K562 (cell line): ENCODE measurements at regions not wholly inside any gene's neighbourhood (a gene's known extent, or its start where the extent isn't known, plus 50 kb on each side); places are given as distances from the start of the nearest gene placed in this dataset.

ENCODE experiments used
- ATAC-seq: fragments of 200-7000 bp; cut with Tn5 transposase; 3 replicates; pipeline ENCODE4 v1.9.1; 2020; ENCODE audit warnings: moderate library complexity
- BruUV-seq: library from RNA; stranded (reverse); fragments of 400-500 nt; replicated peaks from 2 replicates; lab custom pipeline; 2021; lab: Mats Ljungman, UMichigan
- CTCF ChIA-PET: fragments of 300-600 bp; formaldehyde crosslinking; extraction: SDS; loops from one replicate; lab custom pipeline; 2021; ENCODE audit warnings: low intra/inter-chr PET ratio; lab: Yijun Ruan, JAX
- POLR2A ChIA-PET: fragments of 300-600, 350-650 bp; sonication (Branson Sonifier 250); formaldehyde crosslinking; extraction: SDS; loops from one replicate; lab custom pipeline; 2021; ENCODE audit warnings: antibody characterized with exemption, inconsistent platforms; lab: Yijun Ruan, JAX
- DNase-seq, 4 experiments: peaks; one replicate each; pipeline versions ENCODE4 v3.0.0 to v3.0.0-alpha.2; 2011 to 2018; ENCODE audit warnings: low spot score in 3 of 4, mixed read lengths in 3 of 4; ENCODE audit errors: extremely low read depth in 1 of 4
- FAIRE-seq: peaks from 2 replicates; lab custom pipeline; 2011; peaks lifted over from hg19 to GRCh38; lab: Jason Lieb, UNC
- H2AFZ ChIP-seq: 2 replicates; pipeline ENCODE4 v1.6.0; 2011; ENCODE audit warnings: low read depth, low read length, control low read depth, inconsistent platforms
- H3K27ac ChIP-seq: fragments of 200-600 bp; 3 replicates; pipeline ENCODE4 v1.8.0; 2011; ENCODE audit warnings: low read depth, mild to moderate bottlenecking, control low read depth, inconsistent platforms, low read length, moderate library complexity, mixed read lengths; ENCODE audit errors: extremely low read depth
- H3K27me3 ChIP-seq, 2 experiments: fragments of 300-600 bp in 1 of 2; 2 replicates in 1 of 2; 3 replicates in 1 of 2; pipeline versions ENCODE4 v1.6.0 to v1.8.0; 2011; ENCODE audit warnings: inconsistent platforms in 2 of 2, low read length in 2 of 2, mild to moderate bottlenecking in 1 of 2, mixed read lengths in 1 of 2, moderate library complexity in 1 of 2; ENCODE audit not compliant: control insufficient read depth in 2 of 2, insufficient read depth in 2 of 2
- H3K36me3 ChIP-seq: fragments of 300-600 bp; 3 replicates; pipeline ENCODE4 v1.8.0; 2011; ENCODE audit warnings: mild to moderate bottlenecking, low read length, inconsistent platforms; ENCODE audit not compliant: control insufficient read depth, insufficient read depth
- H3K4me1 ChIP-seq, 2 experiments: fragments of 200-600 bp in 1 of 2; replicated peaks in 1 of 2; 2 replicates in 1 of 2; 3 replicates in 1 of 2; pipeline versions ENCODE4 v1.5.1 to v1.8.0; 2011; ENCODE audit warnings: inconsistent platforms in 2 of 2, low read length in 2 of 2, mild to moderate bottlenecking in 1 of 2, mixed read lengths in 1 of 2, moderate library complexity in 1 of 2; ENCODE audit not compliant: control insufficient read depth in 2 of 2, insufficient read depth in 2 of 2
- H3K4me2 ChIP-seq: 2 replicates; pipeline ENCODE4 v1.6.1; 2011; ENCODE audit warnings: low read length, control low read depth, inconsistent platforms, mixed read lengths; ENCODE audit not compliant: insufficient read depth
- H3K4me3 ChIP-seq: fragments of 200-600 bp; sonication (generic), shearing (Covaris generic); 2 replicates; pipeline ENCODE4 v1.5.1; 2016; ENCODE audit warnings: control low read depth, inconsistent platforms
- H3K79me2 ChIP-seq: fragments of 200-600 bp; 3 replicates; pipeline ENCODE4 v1.8.0; 2011; ENCODE audit warnings: low read length, inconsistent platforms; ENCODE audit not compliant: control insufficient read depth, insufficient read depth
- H3K9ac ChIP-seq, 2 experiments: 2 replicates each; pipeline versions ENCODE4 v1.6.0 to v1.6.1; 2011; ENCODE audit warnings: low read depth in 2 of 2, low read length in 2 of 2, control low read depth in 1 of 2, inconsistent platforms in 1 of 2, mild to moderate bottlenecking in 1 of 2, mixed read lengths in 1 of 2; ENCODE audit not compliant: insufficient read depth in 1 of 2
- H3K9me1 ChIP-seq: one replicate; pipeline ENCODE4 v1.6.0; 2011; ENCODE audit warnings: inconsistent platforms, mild to moderate bottlenecking, low read length, moderate library complexity; ENCODE audit not compliant: control insufficient read depth, insufficient read depth
- H3K9me3 ChIP-seq: replicated peaks from 2 replicates; pipeline ENCODE4 v1.5.1; 2011; ENCODE audit warnings: low read depth, low read length, inconsistent platforms; ENCODE audit not compliant: control insufficient read depth, insufficient read depth
- H4K20me1 ChIP-seq: replicated peaks from 2 replicates; pipeline ENCODE4 v1.6.1; 2011; ENCODE audit warnings: low read length, inconsistent platforms, mixed read lengths; ENCODE audit not compliant: control insufficient read depth, insufficient read depth
- CBFA2T3 ChIP-seq: fragments of 450-650 bp; IDR thresholded peaks from 2 replicates; pipeline ENCODE4 v1.6.1; 2017
- CEBPB ChIP-seq: fragments of 450-650 bp; IDR thresholded peaks from 2 replicates; pipeline ENCODE4 v1.6.1; 2016; ENCODE audit warnings: missing genetic modification characterization, missing compliant biosample characterization
- CTCF ChIP-seq, 3 experiments: IDR thresholded peaks in 2 of 3; conservative IDR thresholded peaks in 1 of 3; 2 replicates each; pipeline ENCODE4 v1.5.1; 2011 to 2012; ENCODE audit warnings: low read length in 3 of 3, mild to moderate bottlenecking in 3 of 3, control low read depth in 2 of 3, improper control_type of control experiment in 1 of 3, inconsistent platforms in 1 of 3, low read depth in 1 of 3, mixed read lengths in 1 of 3, moderate library complexity in 1 of 3; ENCODE audit not compliant: insufficient read depth in 2 of 3
- FOXA3 ChIP-seq, 2 experiments: fragments of 450-650 bp in 1 of 2; sonication (generic) in 1 of 2; formaldehyde crosslinking; IDR thresholded peaks in 1 of 2; conservative IDR thresholded peaks in 1 of 2; 2 replicates each; pipeline versions ENCODE4 v1.4.0 to v1.8.0; 2020 to 2022; ENCODE audit warnings: mild to moderate bottlenecking in 2 of 2, missing genetic modification reagents in 1 of 2
- KLF6 ChIP-seq: fragments of 250-450 bp; sonication (Bioruptor Pico); IDR thresholded peaks from 2 replicates; pipeline ENCODE4 v1.4.0; 2020; ENCODE audit warnings: mild to moderate bottlenecking, moderate library complexity, borderline replicate concordance
- NONO ChIP-seq, 2 experiments: fragments of 200-400 bp in 1 of 2; fragments of 450-650 bp in 1 of 2; formaldehyde crosslinking in 1 of 2; IDR thresholded peaks; 2 replicates each; pipeline ENCODE4 v1.6.1; 2017; ENCODE audit warnings: low read depth in 2 of 2, mild to moderate bottlenecking in 2 of 2, moderate library complexity in 2 of 2, low read length in 1 of 2
- NR2C1 ChIP-seq, 2 experiments: fragments of 450-650 bp; IDR thresholded peaks; 2 replicates each; pipeline ENCODE4 v1.6.1; 2017; ENCODE audit warnings: mild to moderate bottlenecking in 2 of 2, antibody characterized with exemption in 1 of 2, inconsistent platforms in 1 of 2, missing compliant biosample characterization in 1 of 2, missing genetic modification characterization in 1 of 2
- PHF8 ChIP-seq: fragments of 200-600 bp; sonication (generic); IDR thresholded peaks from 2 replicates; pipeline ENCODE4 v1.6.1; 2012; ENCODE audit warnings: mixed run types, mild to moderate bottlenecking, inconsistent platforms, low read length, moderate library complexity, borderline replicate concordance
- PKNOX1 ChIP-seq: fragments of 450-650 bp; IDR thresholded peaks from 2 replicates; pipeline ENCODE4 v1.6.1; 2016
- SIX5 ChIP-seq, 2 experiments: IDR thresholded peaks; 2 replicates each; pipeline ENCODE4 v1.6.1; 2011; ENCODE audit warnings: low read length in 2 of 2, borderline replicate concordance in 1 of 2, low read depth in 1 of 2, mild to moderate bottlenecking in 1 of 2, moderate library complexity in 1 of 2; ENCODE audit not compliant: insufficient read depth in 1 of 2
- TEAD1 ChIP-seq, 2 experiments: fragments of 450-650 bp in 1 of 2; sonication (generic) in 1 of 2; formaldehyde crosslinking; IDR thresholded peaks; 2 replicates each; pipeline versions ENCODE4 v1.4.0 to v1.8.0; 2020 to 2022; ENCODE audit warnings: mild to moderate bottlenecking in 2 of 2, missing genetic modification reagents in 1 of 2
- USF2 ChIP-seq: sonication (generic); formaldehyde crosslinking; IDR thresholded peaks from 2 replicates; pipeline ENCODE4 v1.5.0; 2020; ENCODE audit warnings: missing genetic modification reagents
- ZNF830 ChIP-seq: fragments of 250-450 bp; sonication (Bioruptor Pico); IDR thresholded peaks from 2 replicates; pipeline ENCODE4 v1.5.0; 2021; ENCODE audit warnings: mild to moderate bottlenecking
- WGBS: fragments of 100-300 bp; shearing (Covaris generic); methylation state at CpG from one replicate; pipeline ENCODE4 v1.1.6; 2016; ENCODE audit warnings: low coverage, mixed read lengths; ENCODE audit not compliant: insufficient coverage; ENCODE audit errors: missing lambda C conversion rate; 5-methylcytosine and 5-hydroxymethylcytosine counted together
- in situ Hi-C: fragments of 300-500 bp; cut with MboI; formaldehyde crosslinking; loops from 4 replicates; pipeline ENCODE4 v1.15.0; 2018; ENCODE audit warnings: inconsistent platforms, mixed read lengths
- intact Hi-C: fragments of 100-400 bp; cut with micrococcal nuclease; formaldehyde crosslinking; loops from 2 replicates; pipeline ENCODE4 v1.14.2; 2022
- TF ChIP-seq, protein P1 (sequence below): fragments of 450-650 bp; formaldehyde crosslinking; IDR thresholded peaks from 2 replicates; pipeline ENCODE4 v1.4.0; 2020; ENCODE audit warnings: mild to moderate bottlenecking
- TF ChIP-seq, protein P2 (sequence below): fragments of 250-450 bp; sonication (Bioruptor Pico); IDR thresholded peaks from 2 replicates; pipeline ENCODE4 v1.8.0; 2021; ENCODE audit warnings: moderate library complexity, mild to moderate bottlenecking, inconsistent platforms

DNA sequence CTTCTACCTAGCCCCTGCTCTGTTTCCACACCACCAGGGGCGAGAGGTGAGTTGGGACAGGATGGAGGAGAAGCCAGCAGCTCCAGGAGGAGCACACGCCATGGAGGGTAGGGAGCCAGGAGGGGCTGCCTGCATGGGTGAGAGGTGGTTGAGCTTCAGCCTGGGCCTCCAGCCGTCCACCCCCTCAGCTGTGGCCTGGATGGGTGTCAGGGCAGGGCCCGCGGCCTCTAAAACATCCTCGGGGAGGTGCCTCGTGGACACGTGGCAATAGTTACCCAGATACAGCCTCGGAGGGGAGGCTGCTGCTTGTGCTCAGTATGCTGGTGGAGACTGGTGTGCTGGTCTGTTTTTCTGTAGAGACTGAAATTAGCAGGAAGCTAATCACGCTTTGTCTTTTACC is 104.7 kb upstream of the GSE1 start:
- no peak overlapping the region for H3K27ac ChIP-seq
- no peak for TF ChIP-seq CEBPB
- TF ChIP-seq, protein P1, sequence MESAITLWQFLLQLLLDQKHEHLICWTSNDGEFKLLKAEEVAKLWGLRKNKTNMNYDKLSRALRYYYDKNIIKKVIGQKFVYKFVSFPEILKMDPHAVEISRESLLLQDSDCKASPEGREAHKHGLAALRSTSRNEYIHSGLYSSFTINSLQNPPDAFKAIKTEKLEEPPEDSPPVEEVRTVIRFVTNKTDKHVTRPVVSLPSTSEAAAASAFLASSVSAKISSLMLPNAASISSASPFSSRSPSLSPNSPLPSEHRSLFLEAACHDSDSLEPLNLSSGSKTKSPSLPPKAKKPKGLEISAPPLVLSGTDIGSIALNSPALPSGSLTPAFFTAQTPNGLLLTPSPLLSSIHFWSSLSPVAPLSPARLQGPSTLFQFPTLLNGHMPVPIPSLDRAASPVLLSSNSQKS (CRISPR knock-in tag) = no peak
- TF ChIP-seq ZNF830 (CRISPR knock-in tag) = no peak
- no peak for TF ChIP-seq TEAD1 (CRISPR knock-in tag; IDR thresholded peaks at IDR 0.05)
- no peak for TF ChIP-seq NR2C1 (IDR thresholded peaks at IDR 0.05)
- no peak for TF ChIP-seq NR2C1 (tag; IDR thresholded peaks at IDR 0.05)
- TF ChIP-seq PKNOX1 = no peak
- TF ChIP-seq, protein P2, sequence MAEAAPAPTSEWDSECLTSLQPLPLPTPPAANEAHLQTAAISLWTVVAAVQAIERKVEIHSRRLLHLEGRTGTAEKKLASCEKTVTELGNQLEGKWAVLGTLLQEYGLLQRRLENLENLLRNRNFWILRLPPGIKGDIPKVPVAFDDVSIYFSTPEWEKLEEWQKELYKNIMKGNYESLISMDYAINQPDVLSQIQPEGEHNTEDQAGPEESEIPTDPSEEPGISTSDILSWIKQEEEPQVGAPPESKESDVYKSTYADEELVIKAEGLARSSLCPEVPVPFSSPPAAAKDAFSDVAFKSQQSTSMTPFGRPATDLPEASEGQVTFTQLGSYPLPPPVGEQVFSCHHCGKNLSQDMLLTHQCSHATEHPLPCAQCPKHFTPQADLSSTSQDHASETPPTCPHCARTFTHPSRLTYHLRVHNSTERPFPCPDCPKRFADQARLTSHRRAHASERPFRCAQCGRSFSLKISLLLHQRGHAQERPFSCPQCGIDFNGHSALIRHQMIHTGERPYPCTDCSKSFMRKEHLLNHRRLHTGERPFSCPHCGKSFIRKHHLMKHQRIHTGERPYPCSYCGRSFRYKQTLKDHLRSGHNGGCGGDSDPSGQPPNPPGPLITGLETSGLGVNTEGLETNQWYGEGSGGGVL (CRISPR knock-in tag) = no peak
- no peak for TF ChIP-seq NONO (IDR thresholded peaks at IDR 0.05; ENCODE audit: low read depth in 2 of 2, low read length in 1 of 2)
- TF ChIP-seq CTCF (IDR thresholded peaks at IDR 0.05 in 2 of 3, conservative IDR thresholded peaks at IDR 0.05 in 1 of 3; ENCODE audit: insufficient read depth in 2 of 3, low read depth in 1 of 3, low read length in 3 of 3) = no peak
- no peak for TF ChIP-seq PHF8
- no peak for TF ChIP-seq CBFA2T3
- no peak for TF ChIP-seq KLF6
- no peak for TF ChIP-seq SIX5 (IDR thresholded peaks at IDR 0.05; ENCODE audit: borderline replicate concordance in 1 of 2, insufficient read depth in 1 of 2, low read depth in 1 of 2, low read length in 2 of 2)
- TF ChIP-seq FOXA3 (CRISPR knock-in tag; conservative IDR thresholded peaks at IDR 0.05 in 1 of 2, IDR thresholded peaks at IDR 0.05 in 1 of 2) = no peak
- TF ChIP-seq USF2 (CRISPR knock-in tag) = no peak
- H3K79me2 ChIP-seq = no peaks in the 10 kb centered on the region
- ATAC-seq = no peak
- no peak for DNase-seq
- no peaks in the 10 kb centered on the region for H3K9me1 ChIP-seq
- no peak for FAIRE-seq
- in situ Hi-C loops = no loop called here
- H4K20me1 ChIP-seq = peaks cover 7% of the 10 kb centered on the region; the same call in 1 of the 2 replicates
- ChIA-PET CTCF (no interaction called here), POLR2A (interaction anchor here (0.6 to 1.5 kb wide), 3 partner anchors 16 to 61 kb away, joined by 4 to 5 read pairs (median 4); no protein-coding TSS in a partner anchor)
- intact Hi-C loops = no loop called here
- H3K4me2 ChIP-seq = no peak overlapping the region
- H2AFZ ChIP-seq = no peak overlapping the region
- H3K9ac ChIP-seq = peak overlapping the region in 1 of 2 experiments; percentile 63; a peak in 1 of 4 replicates
- no peaks in the 10 kb centered on the region for H3K9me3 ChIP-seq
- 83% methylated on average over 9 of the region's 10 CpGs for WGBS
- H3K27me3 ChIP-seq = no peaks in the 10 kb centered on the region
- BruUV-seq = no TSS peak
- peaks cover 0 to 62% of the 10 kb centered on the region in 2 experiments; a peak in 2 of 5 replicates for H3K4me1 ChIP-seq
- H3K4me3 ChIP-seq = no peak overlapping the region
- peaks cover 9% of the 10 kb centered on the region; the same call in 1 of the 3 replicates for H3K36me3 ChIP-seq
